ENCODE measurements at regions not wholly inside any gene's neighbourhood (a gene's known extent, or its start where the extent isn't known, plus 50 kb on each side); places are given as distances from the start of the nearest gene placed in this dataset.

DNA sequence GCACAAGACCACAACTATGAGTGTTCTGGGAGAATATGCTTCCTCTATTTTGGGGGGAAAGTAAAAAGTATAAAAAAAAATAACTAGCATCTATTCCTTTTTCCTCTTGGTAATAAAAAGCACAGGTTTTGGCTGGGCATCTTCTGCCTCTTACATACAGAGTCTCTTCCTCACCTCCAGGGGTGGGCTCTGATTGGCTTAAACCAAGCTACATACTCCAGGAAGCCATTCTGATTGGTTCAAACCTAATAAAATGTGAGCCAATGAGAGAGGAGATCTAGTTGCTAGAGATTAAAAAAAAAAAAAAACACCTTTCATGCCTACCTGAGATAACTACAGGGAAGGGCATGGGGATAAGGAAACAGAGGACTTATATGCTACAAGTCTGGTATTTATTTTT, 365.9 kb upstream of the ERCC4 start:
- TF ChIP-seq, protein P1, sequence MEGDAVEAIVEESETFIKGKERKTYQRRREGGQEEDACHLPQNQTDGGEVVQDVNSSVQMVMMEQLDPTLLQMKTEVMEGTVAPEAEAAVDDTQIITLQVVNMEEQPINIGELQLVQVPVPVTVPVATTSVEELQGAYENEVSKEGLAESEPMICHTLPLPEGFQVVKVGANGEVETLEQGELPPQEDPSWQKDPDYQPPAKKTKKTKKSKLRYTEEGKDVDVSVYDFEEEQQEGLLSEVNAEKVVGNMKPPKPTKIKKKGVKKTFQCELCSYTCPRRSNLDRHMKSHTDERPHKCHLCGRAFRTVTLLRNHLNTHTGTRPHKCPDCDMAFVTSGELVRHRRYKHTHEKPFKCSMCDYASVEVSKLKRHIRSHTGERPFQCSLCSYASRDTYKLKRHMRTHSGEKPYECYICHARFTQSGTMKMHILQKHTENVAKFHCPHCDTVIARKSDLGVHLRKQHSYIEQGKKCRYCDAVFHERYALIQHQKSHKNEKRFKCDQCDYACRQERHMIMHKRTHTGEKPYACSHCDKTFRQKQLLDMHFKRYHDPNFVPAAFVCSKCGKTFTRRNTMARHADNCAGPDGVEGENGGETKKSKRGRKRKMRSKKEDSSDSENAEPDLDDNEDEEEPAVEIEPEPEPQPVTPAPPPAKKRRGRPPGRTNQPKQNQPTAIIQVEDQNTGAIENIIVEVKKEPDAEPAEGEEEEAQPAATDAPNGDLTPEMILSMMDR (tag by site-specific recombination; IDR thresholded peaks at IDR 0.05) = no peak
- TF ChIP-seq ZNF558 (tag by site-specific recombination; IDR thresholded peaks at IDR 0.05) (no peak), ZFP37 (tag by site-specific recombination; IDR thresholded peaks at IDR 0.05) (no peak)
